ENCODE measurements at regions not wholly inside any gene's neighbourhood (a gene's known extent, or its start where the extent isn't known, plus 50 kb on each side); places are given as distances from the start of the nearest gene placed in this dataset.
"Not testable (repeated sequence)": the region's sequence is repeated elsewhere in the genome, so short reads cannot be mapped to it uniquely, and the experiment has no call there.

GRCh38 chr3:177249203-177249602 lies 51.9 kb upstream of the TBL1XR1 start:
- DNase-seq, result no peak

- DNase-seq, result peak; percentile 13
Measured at GRCh38 chr3:177250151-177250550, 52.9 kb upstream of the TBL1XR1 start.

GRCh38 chr3:177251755-177252154 lies 54.5 kb upstream of the TBL1XR1 start:
- DNase-seq, result no peak

GRCh38 chr3:177257006-177257405 lies 59.7 kb upstream of the TBL1XR1 start:
- DNase-seq, result no peak

- no peak for DNase-seq
Measured at GRCh38 chr3:177257625-177258024, 60.3 kb upstream of the TBL1XR1 start.

GRCh38 chr3:177262396-177262795 lies 65.1 kb upstream of the TBL1XR1 start:
- peak; percentile 29 for DNase-seq

GRCh38 chr3:177263615-177264368 lies 66.5 kb upstream of the TBL1XR1 start:
- DNase-seq, result peak; percentile 19

GRCh38 chr3:177271811-177272501 lies 74.7 kb upstream of the TBL1XR1 start:
- not testable (repeated sequence) for DNase-seq

GRCh38 chr3:177278016-177278415 lies 80.7 kb upstream of the TBL1XR1 start:
- DNase-seq, result no peak

- DNase-seq, result no peak
Measured at GRCh38 chr3:177279118-177279815, 82.0 kb upstream of the TBL1XR1 start.

- no peak for DNase-seq
Measured at GRCh38 chr3:177281292-177282118, 84.2 kb upstream of the TBL1XR1 start.

GRCh38 chr3:177282119-177282655 lies 84.9 kb upstream of the TBL1XR1 start:
- no peak for DNase-seq

GRCh38 chr3:177283983-177284382 lies 86.7 kb upstream of the TBL1XR1 start:
- DNase-seq, result no peak

GRCh38 chr3:177284383-177284881 lies 87.2 kb upstream of the TBL1XR1 start:
- DNase-seq, result peak; percentile 48

- DNase-seq, result no peak
Measured at GRCh38 chr3:177286034-177286433, 88.8 kb upstream of the TBL1XR1 start.

- no peak for DNase-seq
Measured at GRCh38 chr3:177287231-177287630, 89.9 kb upstream of the TBL1XR1 start.

- DNase-seq, result no peak
Measured at GRCh38 chr3:177290633-177291032, 93.4 kb upstream of the TBL1XR1 start.

GRCh38 chr3:177294221-177294620 lies 96.9 kb upstream of the TBL1XR1 start:
- peak; percentile 23 for DNase-seq

- DNase-seq, result no peak
Measured at GRCh38 chr3:177295116-177295515, 97.8 kb upstream of the TBL1XR1 start.

GRCh38 chr3:177299250-177299649 lies 102.0 kb upstream of the TBL1XR1 start:
- no peak for DNase-seq

- no peak for DNase-seq
Measured at GRCh38 chr3:177300039-177300833, 103.0 kb upstream of the TBL1XR1 start.

Data from fibroblast of skin of back (primary cell).